ENCODE measurements at regions not wholly inside any gene's neighbourhood (a gene's known extent, or its start where the extent isn't known, plus 50 kb on each side); places are given as distances from the start of the nearest gene placed in this dataset.
"Not testable (repeated sequence)": the region's sequence is repeated elsewhere in the genome, so short reads cannot be mapped to it uniquely, and the experiment has no call there.

DNA sequence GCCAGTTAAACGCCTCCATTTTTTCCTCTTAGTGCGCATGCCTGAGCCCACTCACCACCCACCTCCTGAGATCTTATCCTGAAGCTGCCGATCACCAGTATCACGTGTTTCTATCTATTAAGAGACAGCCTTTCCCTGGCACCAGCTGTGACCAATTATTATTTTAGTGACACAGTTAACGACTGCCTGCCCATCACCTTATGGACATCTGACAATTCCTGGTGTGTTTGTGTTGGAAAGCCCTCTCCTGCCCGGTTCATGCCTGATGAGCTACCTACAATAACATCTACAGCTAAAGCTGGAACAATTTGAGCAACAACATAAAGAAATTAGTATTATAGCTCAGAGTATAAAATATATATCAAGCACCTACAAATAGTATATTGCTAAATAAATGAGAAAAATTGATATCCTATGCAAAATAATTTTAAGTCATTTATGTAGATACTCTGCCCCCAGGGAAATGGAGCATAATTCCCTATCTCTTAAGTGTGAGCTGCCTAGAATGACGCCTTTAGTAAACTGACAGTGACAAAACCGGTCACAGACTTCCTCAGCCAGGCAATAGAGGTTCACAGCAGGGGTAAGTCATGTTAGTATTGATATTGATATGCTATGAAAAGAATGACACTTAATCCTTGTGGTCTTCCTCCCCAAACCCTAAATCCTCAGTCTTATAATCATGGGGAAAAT, 862.2 kb downstream of the TRAM1L1 start:
- no peak overlapping the region for H3K4me3 ChIP-seq (ENCODE audit: low read depth, low read length)
- H3K27ac ChIP-seq (ENCODE audit: low read depth), result no peak overlapping the region
- no peaks in the 10 kb centered on the region for H3K4me1 ChIP-seq (ENCODE audit: insufficient read depth)
- H3K36me3 ChIP-seq (ENCODE audit: insufficient read depth), result no peaks in the 10 kb centered on the region
- WGBS, result 67% methylated on average over 8 of the region's 8 CpGs
- no peak for DNase-seq (ENCODE audit: extremely low spot score)

GRCh38 chr4:116217781-116218180, 867.6 kb downstream of the TRAM1L1 start:
- WGBS, result 69% methylated on average over 2 of the region's 2 CpGs
- no peak for DNase-seq (ENCODE audit: extremely low spot score)
- Histone ChIP-seq H3K27ac (ENCODE audit: low read depth) (no peak overlapping the region), H3K4me1 (ENCODE audit: insufficient read depth) (no peaks in the 10 kb centered on the region), H3K4me3 (ENCODE audit: low read depth, low read length) (no peak overlapping the region), H3K36me3 (ENCODE audit: insufficient read depth) (no peaks in the 10 kb centered on the region)

DNA sequence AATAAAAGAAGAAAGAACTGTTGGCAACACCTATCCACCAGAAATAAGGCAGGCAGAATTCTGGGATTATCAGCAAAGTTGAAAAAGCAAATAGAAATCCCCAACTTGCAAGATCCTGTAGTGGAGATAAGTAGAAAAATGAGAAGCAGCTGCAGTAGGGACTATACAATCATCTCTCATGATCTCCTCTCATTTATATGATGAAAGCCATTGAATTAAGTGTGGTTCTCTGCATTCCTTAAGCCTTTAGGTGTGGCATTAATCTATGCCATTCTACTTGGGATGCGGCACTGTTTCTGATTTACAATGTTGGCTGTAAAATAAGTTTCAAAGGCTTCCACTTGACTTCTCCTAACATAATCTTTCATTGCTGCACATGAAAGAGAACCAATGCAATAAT, 869.8 kb downstream of the TRAM1L1 start:
- Histone ChIP-seq H3K4me3 (ENCODE audit: low read depth, low read length) (no peak overlapping the region), H3K36me3 (ENCODE audit: insufficient read depth) (no peaks in the 10 kb centered on the region), H3K4me1 (ENCODE audit: insufficient read depth) (no peaks in the 10 kb centered on the region), H3K27ac (ENCODE audit: low read depth) (no peak overlapping the region)
- WGBS, result 72% methylated on average over 1 of the region's 1 CpG
- DNase-seq (ENCODE audit: extremely low spot score), result no peak

DNA sequence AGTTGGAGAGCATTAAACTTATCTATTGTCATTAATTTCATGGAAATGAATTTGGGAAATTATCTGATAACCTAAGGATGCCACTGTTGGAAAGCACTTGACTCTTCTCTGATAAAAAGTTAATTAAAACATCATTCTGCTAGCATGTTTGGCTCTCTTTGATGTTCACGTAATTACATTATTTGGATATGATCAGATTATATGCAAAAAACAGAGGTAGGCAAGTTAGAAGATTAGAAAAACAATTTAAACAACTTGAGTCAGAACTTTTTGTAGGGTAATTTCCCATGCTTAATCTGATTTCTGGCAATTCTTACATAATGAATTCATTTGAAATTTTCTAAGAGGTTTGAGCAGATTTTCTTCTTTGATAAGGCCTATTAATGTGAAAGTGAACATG, 882.9 kb downstream of the TRAM1L1 start:
- no peaks in the 10 kb centered on the region for H3K4me1 ChIP-seq (ENCODE audit: insufficient read depth)
- no peak overlapping the region for H3K4me3 ChIP-seq (ENCODE audit: low read depth, low read length)
- no peak for DNase-seq (ENCODE audit: extremely low spot score)
- H3K36me3 ChIP-seq (ENCODE audit: insufficient read depth), result no peaks in the 10 kb centered on the region
- H3K27ac ChIP-seq (ENCODE audit: low read depth), result no peak overlapping the region
- 53% methylated on average over 1 of the region's 1 CpG for WGBS

GRCh38 chr4:116197317-116197809, 888.0 kb downstream of the TRAM1L1 start:
- H3K36me3 ChIP-seq (ENCODE audit: insufficient read depth), result no peaks in the 10 kb centered on the region
- H3K27ac ChIP-seq (ENCODE audit: low read depth), result no peak overlapping the region
- H3K4me1 ChIP-seq (ENCODE audit: insufficient read depth), result no peaks in the 10 kb centered on the region
- no peak for DNase-seq (ENCODE audit: extremely low spot score)
- no peak overlapping the region for H3K4me3 ChIP-seq (ENCODE audit: low read depth, low read length)
- 81% methylated on average over 3 of the region's 3 CpGs for WGBS

GRCh38 chr4:116183241-116183640, 902.1 kb downstream of the TRAM1L1 start:
- no peaks in the 10 kb centered on the region for H3K4me1 ChIP-seq (ENCODE audit: insufficient read depth)
- no peak overlapping the region for H3K27ac ChIP-seq (ENCODE audit: low read depth)
- no peaks in the 10 kb centered on the region for H3K36me3 ChIP-seq (ENCODE audit: insufficient read depth)
- no peak overlapping the region for H3K4me3 ChIP-seq (ENCODE audit: low read depth, low read length)
- no peak for DNase-seq (ENCODE audit: extremely low spot score)

DNA sequence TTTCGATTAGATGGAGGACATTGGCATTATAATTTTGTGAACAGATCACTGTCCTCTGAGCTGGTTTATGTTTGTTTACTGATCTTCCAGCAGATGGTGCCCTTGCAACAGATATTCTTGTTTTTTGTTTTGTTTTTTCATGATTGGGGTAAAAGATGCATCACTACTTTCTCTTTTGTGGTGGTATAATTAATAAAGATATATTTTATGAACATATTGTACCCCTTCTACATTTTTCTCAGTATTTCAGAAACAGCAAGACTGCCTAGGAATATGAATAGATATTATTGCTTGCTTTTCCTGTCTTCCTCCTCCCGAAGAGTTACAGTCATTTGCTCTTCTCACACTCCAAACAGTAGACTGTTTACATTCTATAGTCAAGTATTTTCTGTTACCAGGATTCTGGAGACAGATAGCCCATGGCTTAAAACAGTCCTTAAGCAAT, 905.2 kb downstream of the TRAM1L1 start:
- Histone ChIP-seq H3K4me3 (ENCODE audit: low read depth, low read length) (no peak overlapping the region), H3K4me1 (ENCODE audit: insufficient read depth) (no peaks in the 10 kb centered on the region), H3K27ac (ENCODE audit: low read depth) (no peak overlapping the region), H3K36me3 (ENCODE audit: insufficient read depth) (no peaks in the 10 kb centered on the region)
- peak; percentile 6 for DNase-seq (ENCODE audit: extremely low spot score)
- 9% methylated on average over 2 of the region's 2 CpGs for WGBS

GRCh38 chr4:116151371-116151770, 934.0 kb downstream of the TRAM1L1 start:
- not testable (repeated sequence) for DNase-seq (ENCODE audit: extremely low spot score); H3K4me3 ChIP-seq (ENCODE audit: low read depth, low read length); H3K36me3 ChIP-seq (ENCODE audit: insufficient read depth); H3K27ac ChIP-seq (ENCODE audit: low read depth); H3K4me1 ChIP-seq (ENCODE audit: insufficient read depth)
- 93% methylated on average over 9 of the region's 9 CpGs for WGBS

DNA sequence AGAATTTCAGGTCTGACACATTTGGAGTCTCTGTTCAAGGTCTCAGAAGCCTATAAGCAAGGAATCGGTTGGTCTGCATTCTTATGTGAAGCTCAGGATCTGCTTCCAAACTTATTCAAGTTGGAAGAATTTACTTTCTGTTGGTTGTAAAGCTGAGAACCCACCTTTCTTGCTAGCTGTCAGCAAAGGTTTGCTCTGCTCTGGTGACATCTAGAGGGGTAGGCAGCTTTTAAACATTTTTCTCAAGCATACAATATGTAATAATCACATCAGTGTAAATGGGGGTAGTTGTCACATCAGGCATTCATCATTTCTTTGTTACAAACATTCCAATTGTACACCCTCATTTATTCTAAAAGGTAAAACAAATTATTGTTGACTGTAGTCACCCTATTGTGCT, 935.2 kb downstream of the TRAM1L1 start:
- WGBS, result 81% methylated on average over 1 of the region's 1 CpG
- H3K4me3 ChIP-seq (ENCODE audit: low read depth, low read length), result no peak overlapping the region
- H3K36me3 ChIP-seq (ENCODE audit: insufficient read depth), result no peaks in the 10 kb centered on the region
- H3K27ac ChIP-seq (ENCODE audit: low read depth), result no peak overlapping the region
- no peaks in the 10 kb centered on the region for H3K4me1 ChIP-seq (ENCODE audit: insufficient read depth)
- no peak for DNase-seq (ENCODE audit: extremely low spot score)

GRCh38 chr4:116143198-116143597, 942.2 kb downstream of the TRAM1L1 start:
- whole genome bisulfite sequencing, result 25% methylated on average over 2 of the region's 2 CpGs

GRCh38 chr4:116132946-116133345, 952.4 kb downstream of the TRAM1L1 start:
- H3K27ac ChIP-seq (ENCODE audit: low read depth), result no peak overlapping the region
- WGBS, result 88% methylated on average over 3 of the region's 3 CpGs
- no peak overlapping the region for H3K4me3 ChIP-seq (ENCODE audit: low read depth, low read length)
- no peak for DNase-seq (ENCODE audit: extremely low spot score)
- no peaks in the 10 kb centered on the region for H3K36me3 ChIP-seq (ENCODE audit: insufficient read depth)
- H3K4me1 ChIP-seq (ENCODE audit: insufficient read depth), result no peaks in the 10 kb centered on the region

More at GRCh38 chr4:116143198-116143597, 942.2 kb downstream of the TRAM1L1 start:
- H3K27ac ChIP-seq (ENCODE audit: low read depth), result no peak overlapping the region
- H3K4me1 ChIP-seq (ENCODE audit: insufficient read depth), result no peaks in the 10 kb centered on the region
- no peaks in the 10 kb centered on the region for H3K36me3 ChIP-seq (ENCODE audit: insufficient read depth)
- H3K4me3 ChIP-seq (ENCODE audit: low read depth, low read length), result no peak overlapping the region
- DNase-seq (ENCODE audit: extremely low spot score), result no peak

GRCh38 chr4:116126794-116127193, 958.6 kb downstream of the TRAM1L1 start:
- DNase-seq (ENCODE audit: extremely low spot score), result no peak
- WGBS, result 91% methylated on average over 2 of the region's 2 CpGs
- no peak overlapping the region for H3K27ac ChIP-seq (ENCODE audit: low read depth)
- no peaks in the 10 kb centered on the region for H3K36me3 ChIP-seq (ENCODE audit: insufficient read depth)
- H3K4me1 ChIP-seq (ENCODE audit: insufficient read depth), result no peaks in the 10 kb centered on the region
- H3K4me3 ChIP-seq (ENCODE audit: low read depth, low read length), result no peak overlapping the region

GRCh38 chr4:116122124-116122523, 963.3 kb downstream of the TRAM1L1 start:
- Histone ChIP-seq H3K4me1 (ENCODE audit: insufficient read depth) (no peaks in the 10 kb centered on the region), H3K36me3 (ENCODE audit: insufficient read depth) (no peaks in the 10 kb centered on the region), H3K27ac (ENCODE audit: low read depth) (no peak overlapping the region), H3K4me3 (ENCODE audit: low read depth, low read length) (no peak overlapping the region)
- WGBS, result 56% methylated on average over 1 of the region's 1 CpG
- DNase-seq (ENCODE audit: extremely low spot score), result no peak

DNA sequence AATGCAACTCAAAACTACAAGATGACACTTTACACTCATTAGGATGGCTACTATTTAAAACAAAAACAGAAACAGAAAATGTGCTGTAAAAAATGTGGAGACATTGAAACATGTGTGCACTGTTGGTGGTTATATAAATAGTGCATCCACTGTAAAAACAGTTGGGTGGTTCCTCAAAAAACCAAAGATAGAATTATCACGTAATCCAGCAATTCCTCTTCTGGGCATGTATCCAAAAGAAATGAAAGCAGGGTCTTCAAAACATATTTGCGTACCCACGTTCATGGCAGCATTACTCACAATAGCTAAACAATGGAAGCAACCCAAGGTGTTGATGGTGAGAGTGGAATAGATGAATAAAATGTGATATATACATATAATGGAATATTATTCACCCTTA, 967.2 kb downstream of the TRAM1L1 start:
- H3K4me3 ChIP-seq (ENCODE audit: low read depth, low read length), result no peak overlapping the region
- no peak for DNase-seq (ENCODE audit: extremely low spot score)
- WGBS, result 51% methylated on average over 3 of the region's 3 CpGs
- no peaks in the 10 kb centered on the region for H3K36me3 ChIP-seq (ENCODE audit: insufficient read depth)
- H3K27ac ChIP-seq (ENCODE audit: low read depth), result no peak overlapping the region
- H3K4me1 ChIP-seq (ENCODE audit: insufficient read depth), result no peaks in the 10 kb centered on the region

DNA sequence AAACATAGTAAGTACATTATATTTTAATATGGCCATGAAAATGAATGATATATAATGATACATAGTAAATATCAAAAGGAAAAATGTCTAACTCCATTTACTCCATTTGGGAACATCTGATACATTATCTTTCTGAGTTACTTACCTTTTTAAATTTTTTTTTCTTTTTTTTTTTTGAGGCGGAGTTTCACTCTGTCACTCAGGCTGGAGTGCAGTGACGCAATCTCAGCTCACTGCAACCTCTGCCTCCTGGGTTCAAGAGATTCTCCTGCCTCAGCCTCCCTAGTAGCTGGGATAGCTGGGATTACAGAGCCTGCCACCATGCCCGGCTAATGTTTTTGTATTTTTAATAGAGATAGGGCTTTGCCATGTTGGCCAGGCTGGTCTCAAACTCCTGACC, 972.5 kb downstream of the TRAM1L1 start:
- H3K4me3 ChIP-seq (ENCODE audit: low read depth, low read length); DNase-seq (ENCODE audit: extremely low spot score); H3K27ac ChIP-seq (ENCODE audit: low read depth); H3K36me3 ChIP-seq (ENCODE audit: insufficient read depth); H3K4me1 ChIP-seq (ENCODE audit: insufficient read depth): not testable (repeated sequence)
- WGBS, result 94% methylated on average over 3 of the region's 3 CpGs

Measured in urinary bladder (tissue), 3 donors.